ENCODE measurements at regions not wholly inside any gene's neighbourhood (a gene's known extent, or its start where the extent isn't known, plus 50 kb on each side); places are given as distances from the start of the nearest gene placed in this dataset.

DNA sequence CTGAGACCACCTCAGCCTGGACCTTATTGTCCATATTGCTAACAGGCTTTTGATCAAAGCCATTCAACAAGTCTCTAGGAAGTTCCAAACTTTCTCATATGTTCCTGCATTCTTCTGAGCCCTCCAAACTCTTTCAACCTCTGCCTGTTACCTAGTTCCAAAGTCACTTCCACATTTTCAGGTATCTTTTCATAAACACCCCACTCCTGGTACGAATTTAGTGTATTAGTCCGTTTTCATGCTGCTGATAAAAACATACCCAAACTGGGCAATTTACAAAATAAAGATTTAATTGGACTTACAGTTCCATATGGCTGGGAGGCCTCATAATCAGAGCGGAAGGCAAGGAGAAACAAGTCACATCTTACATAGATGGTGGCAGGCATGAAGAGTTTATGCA lies 836.8 kb downstream of the SORCS1 start:
- TF ChIP-seq CTCF (IDR thresholded peaks at IDR 0.05; ENCODE audit: poor library complexity), result no peak
- TF ChIP-seq EZH2 (IDR thresholded peaks at IDR 0.05; ENCODE audit: borderline replicate concordance), result no peak
